ENCODE measurements at regions not wholly inside any gene's neighbourhood (a gene's known extent, or its start where the extent isn't known, plus 50 kb on each side); places are given as distances from the start of the nearest gene placed in this dataset.
"Not testable (repeated sequence)": the region's sequence is repeated elsewhere in the genome, so short reads cannot be mapped to it uniquely, and the experiment has no call there.

DNA sequence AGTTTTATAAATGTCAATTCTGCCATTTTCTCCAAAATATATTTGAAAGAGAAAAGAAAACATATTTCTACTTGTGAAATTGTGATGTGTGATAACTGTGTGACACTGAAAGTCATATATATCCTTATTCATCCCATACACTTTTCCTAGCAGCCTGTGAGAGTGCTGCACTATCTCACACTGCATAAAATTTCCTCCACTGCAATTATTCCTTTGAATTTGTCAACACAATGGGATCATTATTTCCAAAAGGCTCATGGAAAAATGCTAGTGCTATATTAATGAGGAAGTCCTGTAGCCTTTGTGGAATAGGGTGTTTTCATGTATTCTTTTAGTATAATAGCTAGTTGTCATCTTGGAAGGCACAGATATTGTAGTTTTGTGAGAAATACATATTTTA is 504.1 kb downstream of the RPL10L start:
- DNase-seq: no peak

DNA sequence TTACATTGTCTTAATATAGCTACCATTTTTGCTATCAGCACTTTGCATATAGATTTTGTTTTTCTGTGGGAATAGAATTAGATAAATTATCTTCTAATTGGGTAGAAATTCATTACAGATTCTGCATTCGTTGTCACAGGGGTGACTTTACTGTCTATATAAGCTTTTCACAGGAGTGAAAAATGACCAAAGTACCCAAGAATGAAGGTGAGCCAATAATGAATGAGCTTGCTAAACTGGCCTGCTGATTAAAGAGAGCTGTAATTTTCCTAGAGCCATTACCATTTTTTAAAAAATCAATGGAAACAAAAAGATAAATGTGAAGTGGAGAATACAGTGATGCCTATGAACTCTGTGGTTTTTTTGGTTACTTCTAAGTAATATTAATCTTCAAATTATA is 504.6 kb downstream of the RPL10L start:
- DNase-seq: no peak

DNA sequence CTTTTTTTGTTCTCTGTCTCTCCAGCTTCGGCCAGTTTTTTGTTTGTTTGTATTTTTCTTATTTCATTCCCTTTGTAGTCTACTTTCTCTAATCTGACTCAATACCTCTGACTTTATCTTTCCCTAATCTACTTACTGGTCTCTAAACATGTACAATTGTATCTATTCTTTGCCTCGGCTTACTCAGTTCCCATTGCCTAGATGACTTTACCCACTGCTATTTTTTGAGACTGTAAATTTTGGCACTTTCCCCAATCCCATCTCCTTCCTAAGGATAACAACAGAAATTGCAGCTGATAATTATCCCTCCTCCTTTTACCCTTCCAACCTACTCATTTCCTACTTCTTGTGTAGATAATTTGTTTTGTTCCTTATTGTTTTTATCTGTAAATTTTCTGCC is 511.1 kb downstream of the RPL10L start:
- no peak for DNase-seq

DNA sequence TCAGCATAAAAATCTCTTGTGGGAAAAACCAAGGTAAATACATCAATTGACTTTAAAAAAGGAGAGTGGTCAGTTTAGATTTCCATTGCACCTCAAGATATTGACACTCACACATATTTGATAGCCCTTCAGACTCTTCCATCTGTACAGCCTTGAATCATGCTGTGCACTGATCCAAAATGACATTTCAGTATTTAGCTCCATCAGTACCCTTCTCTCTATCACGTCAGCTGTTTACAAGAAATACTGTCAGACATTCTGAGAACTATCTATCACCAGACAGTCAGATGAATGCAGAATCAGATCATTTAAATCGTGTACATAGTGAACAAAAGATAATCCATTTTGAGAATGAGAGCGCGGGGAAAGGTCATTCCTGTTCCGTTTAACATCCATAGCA is 511.9 kb downstream of the RPL10L start:
- no peak for DNase-seq

DNA sequence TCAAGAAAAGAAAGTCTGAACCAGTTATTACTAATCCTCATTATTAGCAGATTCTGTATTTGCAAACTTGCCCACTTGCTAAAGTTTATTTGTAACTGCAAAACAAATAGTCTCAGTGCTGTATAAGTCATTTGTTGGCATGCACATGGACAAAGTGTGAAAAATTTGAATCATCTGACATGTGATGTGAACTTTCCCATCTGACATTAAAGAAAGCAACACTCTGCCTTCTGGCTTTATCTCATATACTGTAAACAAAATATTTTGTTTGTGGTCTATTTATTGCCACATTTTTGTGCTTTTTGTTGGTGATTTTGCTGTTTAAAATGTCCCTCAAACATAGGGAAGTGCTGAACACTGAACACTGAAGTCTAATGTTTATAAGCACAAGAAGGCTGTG is 513.8 kb downstream of the RPL10L start:
- no peak for DNase-seq

DNA sequence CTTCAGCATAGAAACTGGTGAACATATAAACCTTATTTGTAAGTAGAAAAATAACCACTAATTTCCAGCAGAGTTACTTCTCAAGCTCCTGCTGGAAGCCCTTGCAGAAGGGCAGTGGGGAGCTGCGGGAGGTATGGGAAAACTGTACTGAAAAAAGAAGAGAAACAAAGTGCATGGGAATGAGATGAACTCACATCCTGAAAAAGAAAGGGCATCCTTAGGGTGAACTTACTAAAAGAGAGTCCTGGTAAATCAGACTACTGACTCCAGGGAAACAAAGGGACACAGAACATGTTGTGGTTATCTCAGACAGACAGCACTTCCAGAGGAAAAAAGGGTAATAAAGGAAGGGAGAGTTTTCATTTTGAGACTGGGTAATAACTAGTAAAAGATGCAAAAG is 515.1 kb downstream of the RPL10L start:
- DNase-seq: no peak

DNA sequence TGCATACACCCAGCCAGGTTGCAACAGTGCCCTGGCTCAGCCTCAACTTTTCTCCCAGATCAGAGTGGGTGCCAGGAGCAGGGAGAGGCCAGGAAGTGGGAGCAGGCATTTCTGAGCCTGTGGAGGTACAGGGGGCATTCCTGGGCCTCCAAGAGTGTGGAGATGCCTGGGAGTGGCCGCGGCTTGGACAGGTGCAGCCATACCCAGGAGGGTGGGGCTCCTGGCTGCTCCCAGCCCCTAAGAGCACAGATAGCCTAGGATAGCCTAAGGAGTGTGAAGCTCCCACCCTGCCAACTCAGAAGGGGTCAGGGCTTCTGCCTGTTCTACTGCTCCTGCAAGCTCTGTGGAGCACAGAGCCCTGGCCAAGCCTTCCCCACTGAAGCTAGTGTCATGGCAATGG is 543.4 kb downstream of the RPL10L start:
- DNase-seq: no peak

DNA sequence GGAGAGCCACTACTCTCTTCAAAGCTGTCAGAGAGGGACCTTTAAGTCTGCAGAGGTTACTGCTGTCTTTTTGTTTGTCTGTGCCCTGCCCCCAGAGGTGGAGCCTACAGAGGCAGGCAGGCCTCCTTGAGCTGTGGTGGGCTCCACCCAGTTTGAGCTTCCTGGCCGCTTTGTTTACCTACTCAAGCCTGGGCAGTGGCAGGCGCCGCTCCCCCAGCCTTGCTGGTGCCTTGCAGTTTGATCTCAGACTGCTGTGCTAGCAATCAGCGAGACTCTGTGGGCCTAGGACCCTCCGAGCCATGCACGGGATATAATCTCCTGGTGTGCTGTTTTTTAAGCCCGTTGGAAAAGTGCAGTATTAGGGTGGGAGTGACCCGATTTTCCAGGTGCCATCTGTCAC is 550.7 kb downstream of the RPL10L start:
- not testable (repeated sequence) for DNase-seq

DNA sequence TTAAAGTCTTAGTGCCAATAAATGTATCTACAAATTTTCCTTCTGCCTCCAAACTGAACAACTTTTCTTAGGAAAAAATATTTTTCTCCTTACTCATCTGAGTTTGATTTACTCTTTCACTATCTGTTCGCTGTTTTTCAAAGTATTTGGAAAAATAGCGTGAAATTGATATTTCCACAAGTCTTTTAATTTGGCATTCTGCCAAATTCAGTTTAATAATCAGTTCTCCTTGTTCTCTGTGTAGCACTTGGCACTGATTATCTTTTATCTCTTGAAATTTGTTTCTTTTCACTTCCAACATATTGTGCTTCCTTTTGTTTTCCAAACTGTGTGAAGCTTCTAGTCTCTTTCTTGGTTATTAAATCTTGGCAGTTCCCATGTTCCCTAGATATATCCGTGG is 559.8 kb downstream of the RPL10L start:
- no peak for DNase-seq

DNA sequence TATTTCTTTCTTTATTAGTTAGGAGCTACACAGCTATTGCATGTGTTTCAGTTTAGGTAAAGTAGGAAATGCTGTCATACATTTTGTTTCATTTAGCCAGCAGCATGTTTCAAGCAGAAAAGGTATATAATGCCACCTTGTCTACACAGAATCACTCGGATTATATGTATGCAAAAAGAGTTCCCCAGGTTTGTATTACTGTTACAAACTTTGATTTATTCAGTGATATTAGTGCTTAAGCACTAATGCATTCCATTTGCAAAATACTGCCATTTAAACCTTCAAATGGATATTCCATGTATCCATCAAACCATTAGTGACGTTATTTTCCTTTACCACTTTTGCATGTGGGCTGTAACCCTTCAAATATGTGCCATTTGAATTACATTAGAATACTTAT is 564.0 kb downstream of the RPL10L start:
- DNase-seq: no peak

DNA sequence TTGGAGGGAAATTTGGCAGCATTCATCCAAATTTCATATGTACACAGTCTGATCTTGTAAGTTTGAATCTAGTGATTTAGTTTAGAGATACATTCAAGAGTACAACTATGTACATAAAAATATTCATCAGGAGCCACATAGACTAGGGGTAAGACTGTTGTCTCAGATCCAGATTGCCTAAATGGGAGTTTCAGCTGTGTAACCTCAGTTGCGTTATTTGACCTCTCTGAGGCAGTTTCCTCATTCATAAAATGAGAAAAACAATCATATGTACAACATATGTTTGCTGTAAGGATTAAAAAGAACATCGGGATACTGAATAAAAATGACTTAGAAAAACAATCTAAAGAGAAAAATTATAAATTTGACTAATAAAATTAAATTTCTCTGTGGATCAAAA is 577.5 kb downstream of the RPL10L start:
- DNase-seq: no peak

DNA sequence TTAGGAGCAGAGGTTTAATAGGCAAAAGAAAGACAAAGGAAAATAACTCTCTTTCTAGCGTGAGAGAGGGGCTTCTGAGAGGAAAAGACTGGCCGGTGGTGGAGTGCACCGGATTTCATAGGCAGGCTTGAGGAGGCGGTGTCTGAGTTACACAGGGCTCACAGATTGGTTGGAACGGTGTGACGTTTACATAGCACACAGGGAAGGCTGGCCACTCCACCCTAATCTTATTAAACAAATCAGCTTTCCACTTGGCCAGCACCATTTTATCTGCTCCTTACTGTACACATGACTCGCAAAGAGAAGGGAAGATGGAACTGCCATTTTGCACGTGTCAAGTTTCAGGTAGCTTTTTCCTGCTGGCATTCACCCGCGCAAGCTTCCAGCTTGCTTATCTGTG is 587.7 kb downstream of the RPL10L start:
- no peak for DNase-seq

DNA sequence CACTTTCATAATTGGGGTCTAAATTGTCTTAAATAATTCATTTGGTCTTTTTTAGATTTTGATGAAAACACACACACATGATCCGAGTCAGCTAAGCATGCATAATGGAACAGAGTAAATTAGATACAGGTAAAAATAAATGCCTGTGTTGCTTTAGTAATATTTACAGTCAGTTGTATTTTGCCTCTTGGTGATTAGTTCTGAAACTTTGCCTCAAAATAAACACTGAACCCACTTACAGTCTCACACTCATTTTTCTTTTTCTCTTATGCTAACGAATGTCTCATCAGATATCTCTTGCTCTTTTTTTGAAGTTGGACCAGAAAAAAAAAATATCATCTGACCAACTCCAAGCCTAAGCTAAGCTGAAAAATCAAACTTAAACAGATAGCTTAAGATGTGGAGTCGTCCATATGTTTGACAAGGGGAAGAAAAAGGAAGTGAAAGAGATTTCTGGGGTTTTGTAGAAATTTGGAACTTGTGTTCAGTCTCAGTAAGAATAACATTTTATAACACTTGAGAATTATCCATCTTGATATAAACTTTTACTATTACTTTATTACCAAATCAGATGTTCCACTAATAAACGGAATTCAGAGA is 592.5 kb downstream of the RPL10L start:
- no peak for DNase-seq

DNA sequence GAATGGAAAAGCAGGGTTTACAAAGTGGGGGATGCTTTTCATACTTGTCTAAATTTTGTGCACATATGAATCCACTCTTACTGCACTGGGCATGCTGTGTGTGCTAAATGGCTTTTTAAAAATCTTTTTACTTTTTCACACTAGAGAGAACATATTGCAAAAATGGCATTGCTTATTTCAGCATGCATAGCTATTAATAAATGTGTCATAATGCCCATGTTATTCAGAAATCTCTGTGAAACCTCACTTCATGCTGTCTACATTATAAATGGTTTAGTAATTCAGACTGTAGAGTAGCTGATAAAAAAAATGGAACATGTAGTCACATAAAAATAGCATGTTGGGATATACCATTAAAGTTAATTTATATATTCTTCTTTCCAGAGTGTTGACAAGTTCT is 593.8 kb downstream of the RPL10L start:
- no peak for DNase-seq

DNA sequence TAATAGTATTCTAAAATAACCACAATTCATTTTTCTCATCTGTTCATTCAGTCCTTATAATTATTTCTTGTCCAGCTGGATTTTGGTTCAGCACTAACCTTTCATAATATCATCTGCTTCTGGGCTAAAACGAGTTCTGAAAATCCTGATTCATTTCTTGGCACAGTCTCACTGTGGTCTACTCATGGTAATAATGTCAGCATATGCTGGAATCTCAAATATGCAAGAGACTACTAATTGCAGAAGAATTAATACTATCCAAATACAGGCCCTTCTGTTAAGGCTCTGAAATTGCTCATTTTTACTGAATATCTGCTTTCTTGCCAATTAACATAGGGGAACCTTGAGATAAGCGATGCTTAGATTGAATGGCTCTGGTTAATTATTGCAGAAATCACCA is 597.1 kb downstream of the RPL10L start:
- no peak for DNase-seq

DNA sequence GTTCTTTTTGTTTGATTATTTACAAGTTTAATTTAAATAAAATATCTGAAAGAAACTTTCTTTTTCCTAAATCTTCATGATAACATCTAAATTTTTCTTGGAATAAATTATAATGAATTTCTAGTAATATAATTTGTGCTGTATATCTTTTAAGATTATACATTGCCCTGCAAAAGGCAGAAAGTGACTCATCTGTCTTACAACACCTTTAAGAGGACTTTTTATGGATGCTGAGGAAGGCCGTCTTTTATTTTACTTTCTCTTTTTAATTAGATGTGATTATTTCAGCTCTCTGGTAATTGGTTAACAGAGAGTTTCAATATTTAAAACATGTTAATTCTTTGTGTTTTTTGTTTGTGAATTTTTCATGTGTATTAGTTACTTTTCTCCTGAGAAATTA is 598.4 kb downstream of the RPL10L start:
- no peak for DNase-seq

DNA sequence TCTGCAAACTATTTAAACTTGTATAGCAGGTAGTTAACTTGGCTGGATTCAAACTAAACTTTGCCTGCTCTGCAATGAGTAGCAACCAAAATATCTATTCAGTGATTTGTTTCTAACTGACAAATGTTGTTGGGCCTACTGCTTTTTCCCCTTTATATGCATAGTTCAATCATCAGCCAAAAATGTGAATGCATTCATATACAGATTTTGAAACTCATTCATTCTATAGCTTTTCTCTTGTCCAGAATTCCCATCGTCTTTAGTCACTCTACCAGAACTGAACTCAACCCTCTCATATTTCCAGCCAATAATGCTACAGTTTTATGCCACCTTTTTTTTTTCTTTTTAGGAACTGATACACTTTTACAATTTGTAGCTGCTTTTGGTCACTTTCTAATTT is 599.8 kb downstream of the RPL10L start:
- DNase-seq: no peak

DNA sequence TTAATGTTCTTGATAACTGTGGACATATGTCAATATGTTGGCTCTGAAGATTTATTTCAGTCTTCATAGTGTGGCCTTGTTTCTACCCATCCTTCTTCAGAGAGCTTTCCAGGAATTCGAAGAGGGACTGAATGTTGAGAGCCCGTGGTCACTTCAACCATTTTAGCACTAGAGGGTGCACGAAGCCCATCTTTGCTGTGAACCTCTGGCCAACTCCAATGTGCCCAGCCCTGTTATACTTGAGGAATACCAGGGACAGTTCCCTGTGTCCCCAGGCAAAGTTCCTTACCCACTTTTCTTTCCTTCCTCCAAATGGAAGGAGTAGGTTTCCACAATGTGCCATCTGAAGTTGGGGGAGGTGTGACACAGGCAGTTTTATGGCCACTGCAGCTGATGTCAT is 603.5 kb downstream of the RPL10L start:
- DNase-seq: peak; percentile 50

DNA sequence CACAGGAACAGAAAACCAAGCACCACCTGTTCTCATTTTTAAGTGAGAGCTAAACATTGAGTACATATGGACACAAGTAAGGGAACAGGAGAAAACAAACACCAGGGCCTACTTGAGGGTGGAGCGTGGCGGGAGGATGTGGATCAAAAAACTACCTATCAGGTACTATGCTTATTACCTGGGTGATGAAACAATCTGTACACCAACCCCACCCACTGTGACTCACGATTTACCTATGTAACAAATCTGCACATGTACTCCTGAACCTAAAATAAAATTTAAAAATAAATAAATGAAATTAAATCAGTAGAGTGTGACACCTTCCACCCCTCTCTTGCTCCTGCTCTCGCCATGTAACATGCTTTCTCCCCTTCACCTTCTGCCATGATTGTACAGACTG is 615.5 kb downstream of the RPL10L start:
- no peak for DNase-seq

DNA sequence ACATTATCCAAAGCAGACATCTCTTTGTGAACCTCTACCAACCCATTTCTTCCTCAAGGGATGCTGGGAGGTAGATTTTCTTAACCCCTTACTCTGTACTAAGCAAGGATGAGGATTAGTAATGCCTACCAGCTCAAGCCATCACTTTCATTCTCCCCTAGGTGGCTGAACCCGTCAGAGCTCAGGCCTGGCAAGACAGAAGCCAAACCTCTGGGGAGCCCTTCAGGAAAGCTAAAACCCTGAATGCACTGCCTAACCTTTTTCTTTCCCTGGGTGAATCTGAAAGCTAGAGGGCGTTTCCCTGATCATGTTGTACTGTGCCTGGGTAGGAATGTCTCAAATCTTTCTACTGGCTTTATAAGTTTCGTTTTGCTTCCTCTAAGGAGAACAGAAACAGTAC is 617.3 kb downstream of the RPL10L start:
- no peak for DNase-seq

DNA sequence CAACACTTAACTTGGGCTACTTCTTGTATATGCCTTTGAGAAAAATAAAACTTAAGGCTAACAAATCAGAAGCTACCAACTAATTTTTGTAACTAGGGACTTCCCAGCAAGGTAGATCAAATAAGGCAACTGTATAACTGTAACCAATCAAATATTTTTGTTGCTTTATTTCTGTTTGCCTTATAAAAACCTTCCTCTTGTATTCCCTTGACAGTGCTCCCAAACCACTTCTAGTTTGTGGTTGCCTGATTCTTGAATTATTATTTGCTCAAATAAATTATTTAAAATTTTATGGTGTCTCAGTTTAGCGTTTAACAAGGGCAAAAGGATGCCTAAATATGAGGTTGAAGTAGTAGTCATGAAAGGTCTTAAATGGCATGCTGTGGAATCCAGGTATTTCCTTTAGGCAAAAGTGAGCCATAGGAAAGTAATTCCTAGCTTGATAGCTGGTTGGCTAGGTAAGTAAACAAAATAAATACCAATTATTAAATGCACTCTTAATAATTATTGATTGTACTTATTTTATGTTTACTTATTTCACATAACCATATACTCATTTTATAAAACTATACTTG is 632.6 kb downstream of the RPL10L start:
- DNase-seq: no peak

DNA sequence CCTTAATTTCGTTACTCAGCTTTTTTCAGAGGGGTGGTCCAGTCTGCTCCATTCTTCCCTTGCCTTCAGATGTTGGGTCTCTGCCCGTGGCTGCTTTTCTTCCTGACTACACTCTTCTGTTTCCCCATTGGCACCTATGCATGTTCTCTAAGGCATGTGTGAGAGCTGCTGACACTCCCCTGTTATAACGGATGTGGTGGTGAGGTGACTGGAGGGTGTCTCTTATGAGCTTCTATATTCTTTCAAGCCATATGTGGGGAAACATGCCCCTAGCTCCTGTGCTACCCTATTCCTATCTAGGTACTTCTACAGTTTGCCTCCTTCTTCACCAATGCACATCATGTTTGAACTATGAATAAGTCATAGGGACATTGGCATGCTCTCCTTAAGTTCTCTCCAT is 643.2 kb downstream of the RPL10L start:
- DNase-seq: no peak

DNA sequence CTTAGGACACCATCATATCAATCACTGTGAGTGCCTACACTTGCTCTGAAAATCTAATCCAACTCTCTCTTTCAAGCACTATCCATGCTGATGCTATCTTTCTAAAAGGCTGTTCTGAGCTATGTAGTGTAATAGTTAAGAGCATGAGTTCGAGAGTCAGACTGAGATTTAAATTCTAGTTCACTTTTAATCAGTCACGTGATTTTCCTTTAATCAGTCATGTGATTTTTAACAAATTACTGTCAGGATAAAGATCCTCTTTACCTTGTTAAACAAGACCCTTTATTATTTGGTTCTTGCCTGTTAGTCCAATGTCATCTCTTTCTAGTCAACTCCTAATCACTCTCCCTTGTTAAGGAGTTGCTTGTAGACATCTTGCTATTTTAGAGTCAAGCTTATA is 653.0 kb downstream of the RPL10L start:
- DNase-seq: no peak

DNA sequence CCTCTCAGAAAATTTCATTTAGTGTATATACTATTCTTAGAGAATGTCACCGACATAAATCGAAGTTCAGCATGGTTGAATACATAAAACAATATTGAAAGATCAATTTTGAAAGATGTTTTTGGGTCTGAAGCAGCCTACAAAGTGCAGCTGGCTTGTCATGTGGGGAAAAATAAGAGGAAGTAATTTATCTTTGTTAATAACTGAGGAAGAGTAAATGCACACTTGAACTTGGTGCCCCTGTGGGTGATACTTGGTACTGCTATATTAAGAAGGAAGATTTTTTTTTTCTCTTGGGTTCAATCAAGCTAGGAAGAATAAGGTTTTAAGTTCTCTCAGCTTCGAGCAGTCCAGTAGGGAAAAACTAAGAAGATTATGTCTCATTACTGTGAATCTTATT is 661.3 kb downstream of the RPL10L start:
- no peak for DNase-seq

DNA sequence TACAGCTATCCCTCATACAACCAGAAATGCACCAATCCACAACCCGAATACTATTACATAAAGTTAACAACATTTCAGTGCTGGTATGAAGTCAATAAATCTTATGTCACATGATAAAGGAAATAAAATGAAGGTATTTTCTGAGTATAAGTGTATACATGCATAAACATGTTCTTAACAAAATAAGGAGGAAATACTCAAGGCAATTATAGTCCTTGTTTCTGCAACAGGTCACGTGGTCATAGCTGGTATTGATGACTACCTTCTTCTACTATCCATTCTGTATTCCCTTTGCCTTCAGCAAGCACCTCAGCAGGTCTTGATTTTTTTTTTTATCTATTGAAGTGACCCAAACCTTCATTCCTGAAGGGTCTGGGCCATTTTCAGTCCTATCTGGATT is 675.6 kb downstream of the RPL10L start:
- DNase-seq: no peak

DNA sequence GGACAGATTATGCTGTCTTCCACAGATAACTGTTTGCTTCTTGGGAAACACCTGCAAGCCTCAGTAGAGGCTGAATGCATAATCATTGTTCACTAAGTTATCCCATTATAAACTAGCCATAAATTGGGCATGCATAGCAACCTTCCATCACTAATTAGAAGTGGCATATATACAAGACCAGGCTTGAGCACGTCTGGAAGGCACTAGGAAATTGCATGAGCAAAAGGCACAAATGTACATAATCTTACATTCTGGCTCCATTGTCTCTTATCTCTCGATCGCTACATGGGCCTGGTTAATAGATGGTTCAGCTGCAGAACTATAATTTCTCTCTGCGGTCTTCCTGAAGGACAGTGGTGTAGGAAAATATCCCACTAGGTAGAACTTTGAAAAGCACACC is 679.2 kb downstream of the RPL10L start:
- DNase-seq: no peak

All from NCI-H1092 treated with DMSO at 0.1 percent for 48 hours (cell line).